Activated CD4-positive, alpha-beta T cell treated with anti-CD3 and anti-CD28 coated beads, Interleukin-2, amount 10 ng/mL, durations not matched to agents 7 days and 5 days (primary cell): ENCODE measurements at regions not wholly inside any gene's neighbourhood (a gene's known extent, or its start where the extent isn't known, plus 50 kb on each side); places are given as distances from the start of the nearest gene placed in this dataset.
"Not testable (repeated sequence)": the region's sequence is repeated elsewhere in the genome, so short reads cannot be mapped to it uniquely, and the experiment has no call there.

Experiments
- CTCF ChIA-PET: fragments of 350-600 bp; sonication (Branson Sonifier 250); formaldehyde crosslinking; loops from one replicate; lab custom pipeline; 2021; ENCODE audit warnings: antibody characterized with exemption; lab: Charles Lee
- POLR2A ChIA-PET: fragments of 350-600 bp; sonication (Branson Sonifier 250); formaldehyde crosslinking; loops from one replicate; lab custom pipeline; 2021; ENCODE audit warnings: antibody characterized with exemption; lab: Charles Lee
- DNase-seq: peaks from one replicate; pipeline ENCODE4 v3.0.0-alpha.2; 2020
- H3K27ac Mint-ChIP-seq: one replicate; pipeline ENCODE4 v1.8.0; 2021; ENCODE audit warnings: mild to moderate bottlenecking, moderate library complexity, mixed read lengths
- H3K27me3 Mint-ChIP-seq: one replicate; pipeline ENCODE4 v1.8.0; 2021; ENCODE audit warnings: mixed read lengths
- H3K36me3 Mint-ChIP-seq: one replicate; pipeline ENCODE4 v1.8.0; 2021; ENCODE audit warnings: low read depth, mixed read lengths
- H3K4me1 Mint-ChIP-seq: one replicate; pipeline ENCODE4 v1.8.0; 2021; ENCODE audit warnings: mixed read lengths
- H3K4me3 Mint-ChIP-seq: one replicate; pipeline ENCODE4 v1.8.0; 2021; ENCODE audit warnings: mild to moderate bottlenecking, moderate library complexity, mixed read lengths
- H3K9me3 Mint-ChIP-seq: one replicate; pipeline ENCODE4 v1.8.0; 2021; ENCODE audit warnings: mixed read lengths

DNA sequence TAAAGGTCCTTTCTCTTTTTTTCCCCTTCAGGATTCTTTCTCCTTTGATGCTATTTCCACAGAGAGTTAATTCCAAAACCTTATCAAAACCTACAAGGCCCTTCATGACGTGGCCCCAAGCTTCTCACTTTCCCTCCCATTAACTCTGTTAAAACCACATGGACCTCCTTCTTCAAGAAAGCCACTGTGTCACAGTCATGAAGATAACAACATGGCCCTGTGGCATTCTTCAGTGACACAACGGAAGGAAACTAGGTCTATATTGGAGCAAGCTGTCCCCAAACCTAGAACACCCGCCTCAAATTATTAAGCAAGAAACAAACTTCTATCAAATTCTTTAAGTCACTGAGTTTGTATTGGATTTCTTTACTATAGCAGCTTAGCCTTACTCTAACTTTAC is 611.1 kb downstream of the NUF2 start:
- Mint-ChIP-seq H3K4me3 (no peak overlapping the region), H3K36me3 (no peaks in the 10 kb centered on the region), H3K4me1 (no peaks in the 10 kb centered on the region), H3K9me3 (peaks cover 8% of the 10 kb centered on the region), H3K27me3 (no peaks in the 10 kb centered on the region), H3K27ac (no peak overlapping the region)
- no peak for DNase-seq
- ChIA-PET CTCF (no interaction called here), POLR2A (no interaction called here)

- POLR2A ChIA-PET, result no interaction called here
- Mint-ChIP-seq H3K4me3 (no peak overlapping the region), H3K27ac (no peak overlapping the region), H3K27me3 (no peaks in the 10 kb centered on the region), H3K4me1 (no peaks in the 10 kb centered on the region), H3K36me3 (no peaks in the 10 kb centered on the region), H3K9me3 (peaks cover 8% of the 10 kb centered on the region)
- DNase-seq, result no peak
- CTCF ChIA-PET, result no interaction called here
These were observed 611.7 kb downstream of the NUF2 start for GRCh38 chr1:163933437-163933836.

DNA sequence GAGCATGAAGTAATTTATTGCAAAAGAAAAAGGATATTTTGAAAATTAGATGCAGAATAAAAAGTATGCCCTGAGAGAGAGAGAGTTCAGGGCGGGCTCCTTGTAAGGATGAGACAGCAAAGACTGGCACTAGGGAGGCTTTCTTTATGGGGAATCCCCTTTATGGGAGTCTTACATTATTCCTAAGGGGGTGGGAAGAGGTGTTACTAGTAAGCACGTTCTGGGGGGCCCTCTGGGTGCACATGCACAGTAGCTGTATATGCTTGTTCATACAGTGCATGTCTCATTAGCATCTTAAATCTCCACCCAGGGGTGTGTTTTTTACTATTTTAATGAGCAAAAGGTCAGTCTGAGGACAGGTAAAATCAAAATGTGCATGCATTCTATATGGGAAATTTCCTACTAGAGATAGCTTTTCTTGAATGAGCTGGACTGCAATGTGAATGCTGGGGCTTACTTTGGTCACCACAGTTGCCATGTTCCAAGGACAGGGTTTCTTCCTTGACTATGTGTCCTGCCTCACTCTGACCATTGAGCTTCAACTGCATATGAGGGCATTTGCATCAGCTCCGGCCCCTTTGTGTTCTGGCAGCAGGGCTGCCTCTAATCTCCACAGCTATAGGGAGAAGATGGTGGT is 614.1 kb downstream of the NUF2 start:
- ChIA-PET POLR2A (no interaction called here), CTCF (no interaction called here)
- no peak for DNase-seq
- Mint-ChIP-seq H3K27me3 (no peaks in the 10 kb centered on the region), H3K36me3 (no peaks in the 10 kb centered on the region), H3K27ac (no peak overlapping the region), H3K9me3 (peaks cover 11% of the 10 kb centered on the region), H3K4me1 (no peaks in the 10 kb centered on the region), H3K4me3 (no peak overlapping the region)

GRCh38 chr1:163959622-163960021 is 599.4 kb upstream of the PBX1 start:
- no peak for DNase-seq
- POLR2A ChIA-PET, result no interaction called here

GRCh38 chr1:163970151-163970550 is 588.8 kb upstream of the PBX1 start:
- Mint-ChIP-seq H3K4me1 (no peaks in the 10 kb centered on the region), H3K27ac (no peak overlapping the region), H3K4me3 (no peak overlapping the region), H3K9me3 (peaks cover 7% of the 10 kb centered on the region), H3K27me3 (no peaks in the 10 kb centered on the region), H3K36me3 (no peaks in the 10 kb centered on the region)
- CTCF ChIA-PET, result no interaction called here
- DNase-seq, result no peak
- POLR2A ChIA-PET, result no interaction called here

More at GRCh38 chr1:163959622-163960021, 599.4 kb upstream of the PBX1 start:
- CTCF ChIA-PET, result no interaction called here
- no peaks in the 10 kb centered on the region for H3K4me1 Mint-ChIP-seq
- H3K27ac Mint-ChIP-seq, result no peak overlapping the region
- no peaks in the 10 kb centered on the region for H3K36me3 Mint-ChIP-seq
- H3K9me3 Mint-ChIP-seq, result peaks cover 15% of the 10 kb centered on the region
- no peak overlapping the region for H3K4me3 Mint-ChIP-seq
- no peaks in the 10 kb centered on the region for H3K27me3 Mint-ChIP-seq

DNA sequence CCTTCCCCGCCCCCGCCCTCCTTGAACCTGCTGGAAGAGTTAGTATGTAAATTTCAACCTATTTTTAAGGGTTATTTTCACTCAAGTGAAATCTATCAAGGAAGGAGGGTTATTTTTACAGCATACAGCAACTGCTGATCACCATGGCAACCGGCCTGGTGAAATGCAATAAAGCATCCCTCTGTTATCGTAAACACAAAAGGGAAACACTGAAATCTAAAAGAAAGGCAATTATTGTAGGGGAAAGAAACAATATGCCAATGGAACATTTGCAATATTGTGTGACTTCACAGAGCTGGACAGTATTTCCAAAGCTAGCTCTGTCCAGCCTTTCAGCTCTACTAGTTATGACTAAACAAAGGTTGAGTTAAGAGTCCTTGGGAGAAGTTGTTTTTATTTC is 588.3 kb upstream of the PBX1 start:
- ChIA-PET CTCF (no interaction called here), POLR2A (no interaction called here)
- peaks cover 7% of the 10 kb centered on the region for H3K9me3 Mint-ChIP-seq
- H3K27ac Mint-ChIP-seq, result no peak overlapping the region
- DNase-seq, result no peak
- no peaks in the 10 kb centered on the region for H3K4me1 Mint-ChIP-seq
- H3K4me3 Mint-ChIP-seq, result no peak overlapping the region
- H3K27me3 Mint-ChIP-seq, result no peaks in the 10 kb centered on the region
- no peaks in the 10 kb centered on the region for H3K36me3 Mint-ChIP-seq

GRCh38 chr1:163973586-163973985 is 585.4 kb upstream of the PBX1 start:
- no peak overlapping the region for H3K4me3 Mint-ChIP-seq
- H3K36me3 Mint-ChIP-seq, result no peaks in the 10 kb centered on the region
- H3K9me3 Mint-ChIP-seq, result peaks cover 13% of the 10 kb centered on the region
- DNase-seq, result no peak
- H3K27me3 Mint-ChIP-seq, result no peaks in the 10 kb centered on the region
- no peak overlapping the region for H3K27ac Mint-ChIP-seq
- CTCF ChIA-PET, result no interaction called here
- H3K4me1 Mint-ChIP-seq, result no peaks in the 10 kb centered on the region
- POLR2A ChIA-PET, result no interaction called here

DNA sequence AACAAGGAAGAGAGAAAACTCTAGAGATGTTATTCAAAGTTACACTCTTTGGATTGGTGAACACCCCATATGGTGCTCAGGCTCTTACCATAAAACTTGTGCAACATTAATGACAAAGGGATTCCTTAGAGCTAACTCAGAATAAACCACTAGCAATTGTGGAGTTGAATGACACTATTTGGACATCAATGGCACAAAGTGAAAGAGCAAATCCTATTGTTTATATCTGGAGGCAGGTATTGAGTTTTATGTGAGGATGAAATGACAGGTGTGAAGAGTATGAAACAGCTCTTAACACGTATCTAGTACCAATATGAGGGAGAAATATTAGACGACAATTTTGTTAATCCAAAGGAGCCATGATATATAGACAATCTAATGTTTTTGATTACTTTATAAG is 584.9 kb upstream of the PBX1 start:
- H3K27me3 Mint-ChIP-seq, result no peaks in the 10 kb centered on the region
- H3K27ac Mint-ChIP-seq, result no peak overlapping the region
- ChIA-PET POLR2A (no interaction called here), CTCF (no interaction called here)
- H3K9me3 Mint-ChIP-seq, result peaks cover 13% of the 10 kb centered on the region
- H3K36me3 Mint-ChIP-seq, result no peaks in the 10 kb centered on the region
- H3K4me3 Mint-ChIP-seq, result no peak overlapping the region
- H3K4me1 Mint-ChIP-seq, result no peaks in the 10 kb centered on the region
- no peak for DNase-seq

GRCh38 chr1:163980394-163980793 is 578.6 kb upstream of the PBX1 start:
- no peak overlapping the region for H3K27ac Mint-ChIP-seq
- ChIA-PET POLR2A (no interaction called here), CTCF (no interaction called here)
- no peak for DNase-seq
- no peaks in the 10 kb centered on the region for H3K36me3 Mint-ChIP-seq
- no peaks in the 10 kb centered on the region for H3K4me1 Mint-ChIP-seq
- no peak overlapping the region for H3K4me3 Mint-ChIP-seq
- H3K27me3 Mint-ChIP-seq, result no peaks in the 10 kb centered on the region
- peaks cover 10% of the 10 kb centered on the region for H3K9me3 Mint-ChIP-seq

DNA sequence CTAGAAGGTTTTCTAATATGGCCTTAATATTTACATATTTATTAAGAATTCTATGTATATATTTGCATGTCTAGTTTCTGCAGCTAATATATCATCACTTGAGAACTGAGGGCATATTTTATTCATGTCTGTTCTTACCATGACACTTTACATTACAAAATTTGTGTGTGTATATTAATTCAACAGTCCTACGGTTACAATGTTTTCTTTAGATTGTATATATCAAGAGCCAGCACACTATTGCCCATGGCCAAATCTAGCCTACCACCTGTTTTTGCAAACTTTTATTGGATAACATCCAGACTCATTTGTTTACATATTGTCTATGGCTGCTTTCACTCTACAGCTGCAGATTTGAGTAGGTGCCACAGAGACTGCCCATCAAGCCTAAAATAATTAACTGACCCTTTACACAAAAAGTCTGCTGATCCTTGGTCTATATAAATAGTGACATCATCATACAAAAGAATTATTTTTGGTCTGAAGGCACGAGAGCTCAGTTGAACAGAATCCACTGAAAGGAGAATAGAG is 577.4 kb upstream of the PBX1 start:
- Mint-ChIP-seq H3K9me3 (peaks cover 6% of the 10 kb centered on the region), H3K27ac (no peak overlapping the region), H3K27me3 (no peaks in the 10 kb centered on the region), H3K36me3 (no peaks in the 10 kb centered on the region), H3K4me3 (no peak overlapping the region), H3K4me1 (no peaks in the 10 kb centered on the region)
- ChIA-PET CTCF (no interaction called here), POLR2A (no interaction called here)
- no peak for DNase-seq

- CTCF ChIA-PET, result no interaction called here
- no peaks in the 10 kb centered on the region for H3K9me3 Mint-ChIP-seq
- no peak overlapping the region for H3K27ac Mint-ChIP-seq
- H3K4me3 Mint-ChIP-seq, result no peak overlapping the region
- H3K27me3 Mint-ChIP-seq, result no peaks in the 10 kb centered on the region
- no peaks in the 10 kb centered on the region for H3K4me1 Mint-ChIP-seq
- no peaks in the 10 kb centered on the region for H3K36me3 Mint-ChIP-seq
- DNase-seq, result no peak
- POLR2A ChIA-PET, result no interaction called here
These were observed 575.9 kb upstream of the PBX1 start for GRCh38 chr1:163983097-163983496.

- Mint-ChIP-seq H3K36me3 (no peaks in the 10 kb centered on the region), H3K4me1 (no peaks in the 10 kb centered on the region), H3K9me3 (no peaks in the 10 kb centered on the region), H3K4me3 (no peak overlapping the region), H3K27me3 (no peaks in the 10 kb centered on the region), H3K27ac (no peak overlapping the region)
- CTCF ChIA-PET, result no interaction called here
- POLR2A ChIA-PET, result no interaction called here
- DNase-seq, result no peak
These were observed 573.3 kb upstream of the PBX1 start for GRCh38 chr1:163985700-163986099.

GRCh38 chr1:163999131-163999530 is 559.9 kb upstream of the PBX1 start:
- DNase-seq, result no peak
- Mint-ChIP-seq H3K4me3 (no peak overlapping the region), H3K36me3 (no peaks in the 10 kb centered on the region), H3K9me3 (peaks cover 29% of the 10 kb centered on the region), H3K4me1 (no peaks in the 10 kb centered on the region), H3K27me3 (no peaks in the 10 kb centered on the region), H3K27ac (no peak overlapping the region)
- ChIA-PET POLR2A (no interaction called here), CTCF (no interaction called here)

DNA sequence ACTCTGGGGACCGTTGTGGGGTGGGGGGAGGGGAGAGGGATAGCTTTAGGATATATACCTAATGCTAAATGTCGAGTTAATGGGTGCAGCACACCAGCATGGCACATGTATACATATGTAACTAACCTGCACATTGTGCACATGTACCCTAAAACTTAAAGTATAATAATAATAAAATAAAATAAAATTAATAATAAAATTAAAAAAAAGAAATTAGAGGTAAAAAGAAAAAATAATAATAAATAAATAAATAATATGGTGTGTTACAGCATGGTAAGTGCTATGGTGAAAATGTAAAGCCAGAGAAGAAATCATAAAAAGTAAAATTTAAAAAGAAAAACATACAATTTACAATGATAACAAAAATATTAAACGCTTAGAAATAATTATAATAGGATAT is 552.8 kb upstream of the PBX1 start:
- H3K4me1 Mint-ChIP-seq, H3K36me3 Mint-ChIP-seq, H3K27ac Mint-ChIP-seq, H3K27me3 Mint-ChIP-seq, CTCF ChIA-PET, POLR2A ChIA-PET, H3K4me3 Mint-ChIP-seq, DNase-seq: not testable (repeated sequence)
- peaks cover 26% of the 10 kb centered on the region for H3K9me3 Mint-ChIP-seq
